H1 (cell line): ENCODE measurements at regions not wholly inside any gene's neighbourhood (a gene's known extent, or its start where the extent isn't known, plus 50 kb on each side); places are given as distances from the start of the nearest gene placed in this dataset.

Experiments
- ASH2L ChIP-seq: fragments of 200-600, 300-600 bp; sonication (generic); IDR thresholded peaks from one replicate; pipeline ENCODE4 v1.7.1; 2017; ENCODE audit warnings: low read length
- BRCA1 ChIP-seq: IDR thresholded peaks from 2 replicates; pipeline ENCODE4 v1.6.1; 2012; ENCODE audit warnings: low read depth, low read length, improper control_type of control experiment
- EP300 ChIP-seq, 2 experiments: IDR thresholded peaks; 1 replicate in 1 of 2; 2 replicates in 1 of 2; pipeline ENCODE4 v1.6.1; 2011 to 2012; ENCODE audit warnings: low read depth in 2 of 2, low read length in 2 of 2, mild to moderate bottlenecking in 2 of 2, borderline replicate concordance in 1 of 2, inconsistent platforms in 1 of 2, moderate library complexity in 1 of 2
- RAD21 ChIP-seq, 2 experiments: IDR thresholded peaks in 1 of 2; conservative IDR thresholded peaks in 1 of 2; 2 replicates each; pipeline ENCODE4 v1.6.1; 2011; ENCODE audit warnings: low read depth in 2 of 2, low read length in 2 of 2, improper control_type of control experiment in 1 of 2, inconsistent platforms in 1 of 2, mild to moderate bottlenecking in 1 of 2, moderate library complexity in 1 of 2
- USF2 ChIP-seq: IDR thresholded peaks from 2 replicates; pipeline ENCODE4 v1.6.1; 2011; ENCODE audit warnings: low read length, improper control_type of control experiment

GRCh38 chr4:18735740-18736268 lies 714.2 kb upstream of the LCORL start (continued):
- no peak for TF ChIP-seq ASH2L
- no peak for TF ChIP-seq RAD21 (IDR thresholded peaks at IDR 0.05 in 1 of 2, conservative IDR thresholded peaks at IDR 0.05 in 1 of 2; ENCODE audit: low read depth in 2 of 2, low read length in 2 of 2)
- no peak for TF ChIP-seq EP300 (IDR thresholded peaks at IDR 0.05; ENCODE audit: borderline replicate concordance in 1 of 2, low read depth in 2 of 2, low read length in 2 of 2)
- no peak for TF ChIP-seq USF2
- no peak for TF ChIP-seq BRCA1
